ENCODE measurements at regions not wholly inside any gene's neighbourhood (a gene's known extent, or its start where the extent isn't known, plus 50 kb on each side); places are given as distances from the start of the nearest gene placed in this dataset.
"Not testable (repeated sequence)": the region's sequence is repeated elsewhere in the genome, so short reads cannot be mapped to it uniquely, and the experiment has no call there.

GRCh38 chr2:114352988-114353387, 89.5 kb upstream of the DPP10 start:
- Mint-ChIP-seq H3K27me3 (no peaks in the 10 kb centered on the region), H3K4me3 (no peak overlapping the region), H3K4me1 (no peaks in the 10 kb centered on the region), H3K36me3 (ENCODE audit: low read depth) (no peaks in the 10 kb centered on the region), H3K27ac (no peak overlapping the region)
- ATAC-seq (no peak), DNase-seq (no peak)
- H3K9me3 ChIP-seq (ENCODE audit: control insufficient read depth, low read length, poor library complexity, severe bottlenecking), result no peaks in the 10 kb centered on the region

- Mint-ChIP-seq H3K27me3 (no peaks in the 10 kb centered on the region), H3K4me3 (no peak overlapping the region), H3K27ac (no peak overlapping the region)
Measured at GRCh38 chr2:114354199-114354598, 88.2 kb upstream of the DPP10 start.

GRCh38 chr2:114368705-114369104, 73.7 kb upstream of the DPP10 start:
- ATAC-seq, result no peak
- Mint-ChIP-seq H3K4me3 (no peak overlapping the region), H3K36me3 (ENCODE audit: low read depth) (no peaks in the 10 kb centered on the region), H3K4me1 (no peaks in the 10 kb centered on the region), H3K27ac (no peak overlapping the region), H3K27me3 (no peaks in the 10 kb centered on the region)
- DNase-seq, result no peak
- H3K9me3 ChIP-seq (ENCODE audit: control insufficient read depth, low read length, poor library complexity, severe bottlenecking), result no peaks in the 10 kb centered on the region

More at GRCh38 chr2:114354199-114354598, 88.2 kb upstream of the DPP10 start:
- Mint-ChIP-seq H3K4me1 (no peaks in the 10 kb centered on the region), H3K36me3 (ENCODE audit: low read depth) (no peaks in the 10 kb centered on the region)
- ATAC-seq (no peak), DNase-seq (no peak)
- no peaks in the 10 kb centered on the region for H3K9me3 ChIP-seq (ENCODE audit: control insufficient read depth, low read length, poor library complexity, severe bottlenecking)

GRCh38 chr2:114371721-114372120, 70.7 kb upstream of the DPP10 start:
- not testable (repeated sequence) for ATAC-seq; H3K36me3 Mint-ChIP-seq (ENCODE audit: low read depth)

GRCh38 chr2:114373591-114373990, 68.8 kb upstream of the DPP10 start:
- H3K36me3 Mint-ChIP-seq (ENCODE audit: low read depth), result no peaks in the 10 kb centered on the region
- H3K27me3 Mint-ChIP-seq, result no peaks in the 10 kb centered on the region
- H3K27ac Mint-ChIP-seq, result no peak overlapping the region

More at GRCh38 chr2:114371721-114372120, 70.7 kb upstream of the DPP10 start:
- not testable (repeated sequence) for H3K4me3 Mint-ChIP-seq; H3K27ac Mint-ChIP-seq; DNase-seq; H3K27me3 Mint-ChIP-seq; H3K9me3 ChIP-seq (ENCODE audit: control insufficient read depth, low read length, poor library complexity, severe bottlenecking); H3K4me1 Mint-ChIP-seq

GRCh38 chr2:114384441-114384840, 58.0 kb upstream of the DPP10 start:
- H3K9me3 ChIP-seq (ENCODE audit: control insufficient read depth, low read length, poor library complexity, severe bottlenecking), result no peaks in the 10 kb centered on the region
- DNase-seq (no peak), ATAC-seq (no peak)
- H3K27ac Mint-ChIP-seq, result no peak overlapping the region
- H3K4me3 Mint-ChIP-seq, result no peak overlapping the region
- H3K4me1 Mint-ChIP-seq, result no peaks in the 10 kb centered on the region
- H3K36me3 Mint-ChIP-seq (ENCODE audit: low read depth), result no peaks in the 10 kb centered on the region
- peaks cover 11% of the 10 kb centered on the region for H3K27me3 Mint-ChIP-seq

More at GRCh38 chr2:114373591-114373990, 68.8 kb upstream of the DPP10 start:
- ATAC-seq, result no peak
- no peak overlapping the region for H3K4me3 Mint-ChIP-seq
- no peak for DNase-seq
- H3K9me3 ChIP-seq (ENCODE audit: control insufficient read depth, low read length, poor library complexity, severe bottlenecking), result no peaks in the 10 kb centered on the region
- no peaks in the 10 kb centered on the region for H3K4me1 Mint-ChIP-seq

GRCh38 chr2:114389021-114389420, 53.4 kb upstream of the DPP10 start:
- Mint-ChIP-seq H3K36me3 (ENCODE audit: low read depth) (no peaks in the 10 kb centered on the region), H3K4me1 (no peaks in the 10 kb centered on the region), H3K4me3 (no peak overlapping the region), H3K27ac (no peak overlapping the region), H3K27me3 (peaks cover 11% of the 10 kb centered on the region)
- ATAC-seq (no peak), DNase-seq (no peak)
- H3K9me3 ChIP-seq (ENCODE audit: control insufficient read depth, low read length, poor library complexity, severe bottlenecking), result no peaks in the 10 kb centered on the region

All from T-helper 17 cell (primary cell).